Mesendoderm (in vitro differentiated cells): ENCODE measurements at regions not wholly inside any gene's neighbourhood (a gene's known extent, or its start where the extent isn't known, plus 50 kb on each side); places are given as distances from the start of the nearest gene placed in this dataset.

ENCODE experiments used
- DNase-seq: peaks from one replicate; pipeline ENCODE4 v3.0.0; 2013
- H2AK5ac ChIP-seq: 2 replicates; pipeline ENCODE4 v1.6.1; 2013; ENCODE audit warnings: low read length, inconsistent platforms
- H2BK120ac ChIP-seq: 2 replicates; pipeline ENCODE4 v1.6.1; 2013; ENCODE audit warnings: low read depth, mild to moderate bottlenecking, low read length, moderate library complexity, mixed read lengths
- H2BK15ac ChIP-seq: replicated peaks from 2 replicates; pipeline ENCODE4 v1.6.1; 2013; ENCODE audit warnings: low read depth, mild to moderate bottlenecking, moderate library complexity
- H2BK5ac ChIP-seq: 2 replicates; pipeline ENCODE4 v1.6.1; 2013; ENCODE audit warnings: low read length, inconsistent platforms
- H3K18ac ChIP-seq: 2 replicates; pipeline ENCODE4 v1.6.1; 2013; ENCODE audit warnings: mild to moderate bottlenecking, low read length, mixed read lengths
- H3K23ac ChIP-seq: one replicate; pipeline ENCODE4 v1.6.1; 2013; ENCODE audit warnings: low read length
- H3K27ac ChIP-seq: 2 replicates; pipeline ENCODE4 v1.5.1; 2013; ENCODE audit warnings: low read depth, mild to moderate bottlenecking, inconsistent platforms, low read length, moderate library complexity
- H3K27me3 ChIP-seq: 2 replicates; pipeline ENCODE4 v1.6.1; 2013; ENCODE audit warnings: low read length, control low read depth, mild to moderate bottlenecking, inconsistent platforms; ENCODE audit not compliant: insufficient read depth, poor library complexity
- H3K36me3 ChIP-seq: 2 replicates; pipeline ENCODE4 v1.6.1; 2013; ENCODE audit warnings: low read length, inconsistent platforms; ENCODE audit not compliant: control insufficient read depth, insufficient read depth
- H3K4ac ChIP-seq: one replicate; pipeline ENCODE4 v1.6.1; 2013; ENCODE audit warnings: low read depth, mild to moderate bottlenecking, low read length, moderate library complexity
- H3K4me1 ChIP-seq: 2 replicates; pipeline ENCODE4 v1.6.1; 2013; ENCODE audit warnings: low read depth, low read length, inconsistent platforms; ENCODE audit not compliant: control insufficient read depth
- H3K4me2 ChIP-seq: 2 replicates; pipeline ENCODE4 v1.6.1; 2013; ENCODE audit warnings: low read length
- H3K4me3 ChIP-seq: 2 replicates; pipeline ENCODE4 v1.5.1; 2013; ENCODE audit warnings: mild to moderate bottlenecking, low read length
- H3K56ac ChIP-seq: one replicate; pipeline ENCODE4 v1.6.1; 2013; ENCODE audit warnings: low read length
- H3K79me1 ChIP-seq: 2 replicates; pipeline ENCODE4 v1.6.1; 2013; ENCODE audit warnings: low read length, inconsistent platforms
- H3K79me2 ChIP-seq: 2 replicates; pipeline ENCODE4 v1.6.1; 2013; ENCODE audit warnings: mild to moderate bottlenecking, low read length; ENCODE audit not compliant: control insufficient read depth, insufficient read depth
- H3K9ac ChIP-seq: 2 replicates; pipeline ENCODE4 v1.6.1; 2013; ENCODE audit warnings: low read length, inconsistent platforms
- H4K5ac ChIP-seq: one replicate; pipeline ENCODE4 v1.6.1; 2013; ENCODE audit warnings: low read length
- H4K8ac ChIP-seq: one replicate; pipeline ENCODE4 v1.6.1; 2013; ENCODE audit warnings: low read depth, mild to moderate bottlenecking, control low read depth, low read length, moderate library complexity
- WGBS: extraction: QIAGEN DNeasy Blood & Tissue Kit; methylation state at CpG from one replicate; pipeline ENCODE4 v1.1.7; 2013; ENCODE audit warnings: low lambda C conversion rate, missing lambda C conversion rate; ENCODE audit not compliant: insufficient coverage; ENCODE audit errors: extremely low coverage; 5-methylcytosine and 5-hydroxymethylcytosine counted together

DNA sequence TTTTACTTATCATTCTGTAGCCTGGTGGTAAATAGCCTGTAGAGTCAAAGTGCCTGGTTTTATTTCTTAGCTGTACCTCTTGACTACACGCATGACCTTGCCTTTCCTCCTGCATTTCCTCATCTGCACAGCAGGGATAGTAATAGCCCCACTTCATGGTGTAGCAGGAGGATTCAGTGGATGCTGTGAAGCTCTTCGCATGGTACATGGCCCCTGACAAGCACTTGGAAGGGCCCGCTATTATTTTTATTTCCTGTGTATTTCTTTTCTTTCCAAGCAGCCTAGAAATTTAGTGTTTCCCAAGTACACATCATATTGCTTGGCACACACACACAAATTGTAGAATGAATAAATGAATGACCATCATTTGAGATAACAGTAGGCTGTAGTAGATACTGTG, 547.2 kb downstream of the CDH26 start:
- no peaks in the 10 kb centered on the region for H3K36me3 ChIP-seq
- no peak overlapping the region for H3K56ac ChIP-seq
- no peak overlapping the region for H3K27ac ChIP-seq
- H3K27me3 ChIP-seq, result no peaks in the 10 kb centered on the region
- WGBS, result no CpG with 5 or more reads among the region's 3 CpGs
- H2BK15ac ChIP-seq, result no peak overlapping the region
- H3K79me1 ChIP-seq, result no peaks in the 10 kb centered on the region
- H3K4me1 ChIP-seq, result no peaks in the 10 kb centered on the region
- no peak overlapping the region for H2AK5ac ChIP-seq
- no peak overlapping the region for H4K8ac ChIP-seq
- no peak overlapping the region for H3K4ac ChIP-seq
- H3K4me3 ChIP-seq, result no peak overlapping the region
- H3K4me2 ChIP-seq, result no peak overlapping the region
- no peak overlapping the region for H3K9ac ChIP-seq
- no peak overlapping the region for H4K5ac ChIP-seq
- no peak for DNase-seq
- H3K18ac ChIP-seq, result no peak overlapping the region
- H2BK5ac ChIP-seq, result no peak overlapping the region
- no peaks in the 10 kb centered on the region for H3K79me2 ChIP-seq
- no peak overlapping the region for H3K23ac ChIP-seq
- no peak overlapping the region for H2BK120ac ChIP-seq

DNA sequence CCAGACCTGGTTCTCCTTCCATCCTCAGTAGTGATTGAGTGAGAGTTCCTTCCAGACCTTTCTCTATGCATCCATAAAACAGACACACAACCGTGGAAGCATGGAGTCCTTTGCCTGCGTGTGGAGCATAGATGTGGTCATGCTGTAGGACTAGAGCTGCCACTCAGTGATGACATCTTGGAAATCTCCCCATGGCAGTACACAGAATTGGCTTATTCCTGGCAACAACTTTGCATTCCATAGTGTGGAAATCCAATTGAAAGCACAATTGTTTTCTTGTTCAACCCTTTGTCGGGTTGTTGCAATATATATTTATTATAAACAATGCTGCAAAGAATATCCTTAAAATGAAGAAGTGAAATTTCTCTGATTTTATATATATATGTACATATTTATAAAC, 547.8 kb downstream of the CDH26 start:
- H3K79me2 ChIP-seq, result no peaks in the 10 kb centered on the region
- H3K79me1 ChIP-seq, result no peaks in the 10 kb centered on the region
- no peak for DNase-seq
- no peak overlapping the region for H3K4me2 ChIP-seq
- no peak overlapping the region for H2BK120ac ChIP-seq
- H2BK5ac ChIP-seq, result no peak overlapping the region
- no peak overlapping the region for H4K8ac ChIP-seq
- H3K56ac ChIP-seq, result no peak overlapping the region
- H3K4me1 ChIP-seq, result no peaks in the 10 kb centered on the region
- no peaks in the 10 kb centered on the region for H3K27me3 ChIP-seq
- no peak overlapping the region for H4K5ac ChIP-seq
- no peak overlapping the region for H2BK15ac ChIP-seq
- no peak overlapping the region for H3K27ac ChIP-seq
- H3K4ac ChIP-seq, result no peak overlapping the region
- WGBS, result no CpG with 5 or more reads among the region's 3 CpGs
- H3K36me3 ChIP-seq, result no peaks in the 10 kb centered on the region
- no peak overlapping the region for H3K9ac ChIP-seq
- H3K18ac ChIP-seq, result no peak overlapping the region
- H2AK5ac ChIP-seq, result no peak overlapping the region
- no peak overlapping the region for H3K23ac ChIP-seq
- H3K4me3 ChIP-seq, result no peak overlapping the region

DNA sequence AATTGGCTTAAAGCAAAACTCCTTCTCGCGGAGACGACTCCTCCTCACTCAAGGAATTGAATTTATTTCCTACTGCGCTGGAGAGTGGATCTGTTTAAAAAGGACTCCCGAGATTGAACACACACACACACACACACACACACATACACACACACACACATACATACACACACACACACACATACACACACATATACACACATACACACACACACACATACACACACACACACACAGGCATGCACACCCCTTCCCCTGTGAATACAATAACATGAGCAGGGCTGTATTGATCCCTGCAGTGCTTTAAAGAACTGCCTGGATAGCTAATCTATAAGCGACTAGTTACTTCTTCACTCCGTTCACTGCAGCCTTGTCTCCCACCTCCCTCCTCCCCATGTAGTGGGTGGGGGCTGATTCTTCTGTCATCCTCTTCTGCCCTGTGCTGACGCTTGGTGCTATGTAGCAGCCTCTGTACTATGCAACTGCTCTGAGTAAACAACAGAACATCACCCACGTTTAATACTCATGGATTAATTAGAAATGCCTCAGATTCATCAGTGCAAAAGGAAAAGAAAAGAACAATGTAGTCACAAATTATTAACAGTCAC, 549.0 kb downstream of the CDH26 start:
- no peaks in the 10 kb centered on the region for H3K4me1 ChIP-seq
- peak overlapping the region; percentile 22 for H3K56ac ChIP-seq
- H3K79me2 ChIP-seq, result no peaks in the 10 kb centered on the region
- no peak overlapping the region for H4K5ac ChIP-seq
- WGBS, result no CpG with 5 or more reads among the region's 9 CpGs
- H3K36me3 ChIP-seq, result no peaks in the 10 kb centered on the region
- H3K4ac ChIP-seq, result no peak overlapping the region
- no peak overlapping the region for H4K8ac ChIP-seq
- H3K27me3 ChIP-seq, result no peaks in the 10 kb centered on the region
- H3K27ac ChIP-seq, result no peak overlapping the region
- no peak overlapping the region for H3K4me3 ChIP-seq
- H3K79me1 ChIP-seq, result no peaks in the 10 kb centered on the region
- no peak overlapping the region for H3K9ac ChIP-seq
- no peak overlapping the region for H2BK120ac ChIP-seq
- H3K4me2 ChIP-seq, result no peak overlapping the region
- no peak overlapping the region for H2AK5ac ChIP-seq
- DNase-seq, result no peak
- no peak overlapping the region for H2BK5ac ChIP-seq
- H2BK15ac ChIP-seq, result no peak overlapping the region
- no peak overlapping the region for H3K23ac ChIP-seq
- H3K18ac ChIP-seq, result no peak overlapping the region

DNA sequence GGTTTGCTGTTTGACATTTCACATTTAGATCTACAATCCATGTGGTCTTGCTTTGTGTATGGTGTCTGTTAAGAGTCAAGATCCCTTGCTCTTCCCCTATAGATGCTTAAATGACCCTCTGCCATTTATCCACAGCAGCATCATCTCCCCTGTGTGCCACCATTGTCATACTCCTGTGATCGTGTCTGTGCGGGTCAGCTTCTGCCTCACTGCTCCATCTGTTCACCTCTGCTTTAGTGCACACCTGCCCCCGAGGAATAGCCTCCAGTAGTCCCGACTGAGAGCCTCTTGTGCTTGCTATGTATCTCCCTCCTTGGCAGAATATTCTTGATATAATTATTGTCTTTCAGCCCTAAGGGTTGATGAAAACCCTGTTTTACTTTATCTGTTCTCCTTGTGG, 551.2 kb downstream of the CDH26 start:
- Histone ChIP-seq H4K5ac (no peak overlapping the region), H3K4ac (no peak overlapping the region), H3K18ac (no peak overlapping the region), H3K36me3 (no peaks in the 10 kb centered on the region), H2BK120ac (no peak overlapping the region), H3K4me3 (no peak overlapping the region), H4K8ac (no peak overlapping the region), H3K56ac (no peak overlapping the region), H3K4me2 (no peak overlapping the region), H3K23ac (no peak overlapping the region), H3K27me3 (no peaks in the 10 kb centered on the region), H3K27ac (no peak overlapping the region), H2BK5ac (no peak overlapping the region), H2AK5ac (peak overlapping the region; percentile 30), H3K4me1 (peaks cover 3% of the 10 kb centered on the region), H3K79me2 (no peaks in the 10 kb centered on the region), H3K79me1 (no peaks in the 10 kb centered on the region), H2BK15ac (no peak overlapping the region), H3K9ac (no peak overlapping the region)
- no CpG with 5 or more reads among the region's 4 CpGs for WGBS
- DNase-seq, result no peak

DNA sequence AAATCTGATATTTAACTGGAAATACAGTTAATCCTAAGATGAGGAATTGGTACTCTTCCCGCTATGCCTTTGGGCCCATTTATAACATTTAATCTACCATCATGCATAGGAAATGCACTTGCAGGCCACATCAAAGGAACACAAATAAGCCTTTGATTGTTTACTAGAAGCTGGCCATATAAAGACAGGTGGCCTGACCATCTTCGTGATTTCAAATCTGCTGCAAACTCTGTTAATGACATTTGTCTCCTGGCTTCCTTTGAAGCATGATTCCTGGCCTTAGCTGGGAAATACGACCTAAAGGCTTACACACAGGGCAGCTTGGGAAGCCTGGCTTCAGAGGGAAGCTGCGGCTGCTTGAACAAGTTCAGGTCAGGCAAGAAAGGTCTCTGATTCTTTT, 552.1 kb downstream of the CDH26 start:
- no peak overlapping the region for H3K23ac ChIP-seq
- H3K4me2 ChIP-seq, result no peak overlapping the region
- no peaks in the 10 kb centered on the region for H3K27me3 ChIP-seq
- H3K79me1 ChIP-seq, result no peaks in the 10 kb centered on the region
- H2BK5ac ChIP-seq, result no peak overlapping the region
- H2AK5ac ChIP-seq, result no peak overlapping the region
- no peak overlapping the region for H3K4me3 ChIP-seq
- H3K4me1 ChIP-seq, result peaks cover 3% of the 10 kb centered on the region
- H4K5ac ChIP-seq, result no peak overlapping the region
- no peak for DNase-seq
- no peak overlapping the region for H3K27ac ChIP-seq
- no peak overlapping the region for H3K9ac ChIP-seq
- H4K8ac ChIP-seq, result no peak overlapping the region
- peak overlapping the region; percentile 10 for H2BK120ac ChIP-seq
- peak overlapping the region; percentile 47 for H2BK15ac ChIP-seq
- H3K4ac ChIP-seq, result no peak overlapping the region
- no peaks in the 10 kb centered on the region for H3K79me2 ChIP-seq
- no peak overlapping the region for H3K56ac ChIP-seq
- no CpG with 5 or more reads among the region's 4 CpGs for WGBS
- H3K18ac ChIP-seq, result no peak overlapping the region
- no peaks in the 10 kb centered on the region for H3K36me3 ChIP-seq

DNA sequence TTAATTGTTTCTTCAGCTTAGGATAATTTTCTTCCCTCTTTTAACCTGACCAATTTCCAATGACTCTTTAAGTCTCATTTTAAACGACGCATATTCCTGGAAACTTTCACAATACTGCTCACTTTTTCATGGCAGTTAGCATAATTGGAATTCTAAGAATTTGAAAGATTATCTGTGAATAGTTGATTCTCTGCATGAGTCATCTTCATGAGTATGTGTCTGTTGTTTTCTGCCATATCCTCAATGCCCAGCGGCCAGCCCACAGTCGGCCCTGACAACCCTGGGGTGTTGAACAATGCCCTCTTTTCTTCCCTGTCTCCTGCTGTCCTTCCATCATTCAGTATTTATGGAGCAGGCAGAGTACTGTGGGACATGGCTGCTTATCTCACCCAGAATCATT, 554.2 kb downstream of the CDH26 start:
- H3K18ac ChIP-seq, result no peak overlapping the region
- H3K4me3 ChIP-seq, result no peak overlapping the region
- H3K4ac ChIP-seq, result no peak overlapping the region
- H3K36me3 ChIP-seq, result no peaks in the 10 kb centered on the region
- no peaks in the 10 kb centered on the region for H3K79me2 ChIP-seq
- no peak overlapping the region for H3K9ac ChIP-seq
- WGBS, result no CpG with 5 or more reads among the region's 4 CpGs
- no peaks in the 10 kb centered on the region for H3K79me1 ChIP-seq
- H3K23ac ChIP-seq, result no peak overlapping the region
- H2BK5ac ChIP-seq, result no peak overlapping the region
- H3K4me2 ChIP-seq, result no peak overlapping the region
- peaks cover 3% of the 10 kb centered on the region for H3K4me1 ChIP-seq
- H4K8ac ChIP-seq, result no peak overlapping the region
- H3K27me3 ChIP-seq, result no peaks in the 10 kb centered on the region
- H2BK15ac ChIP-seq, result no peak overlapping the region
- H2BK120ac ChIP-seq, result no peak overlapping the region
- H2AK5ac ChIP-seq, result no peak overlapping the region
- H3K56ac ChIP-seq, result no peak overlapping the region
- DNase-seq, result peak; percentile 92
- H3K27ac ChIP-seq, result peak overlapping the region; percentile 78
- H4K5ac ChIP-seq, result no peak overlapping the region
